ENCODE measurements at regions not wholly inside any gene's neighbourhood (a gene's known extent, or its start where the extent isn't known, plus 50 kb on each side); places are given as distances from the start of the nearest gene placed in this dataset.
A peak's percentile ranks its signal among the peaks of the same experiment; 100 is the strongest.

DNA sequence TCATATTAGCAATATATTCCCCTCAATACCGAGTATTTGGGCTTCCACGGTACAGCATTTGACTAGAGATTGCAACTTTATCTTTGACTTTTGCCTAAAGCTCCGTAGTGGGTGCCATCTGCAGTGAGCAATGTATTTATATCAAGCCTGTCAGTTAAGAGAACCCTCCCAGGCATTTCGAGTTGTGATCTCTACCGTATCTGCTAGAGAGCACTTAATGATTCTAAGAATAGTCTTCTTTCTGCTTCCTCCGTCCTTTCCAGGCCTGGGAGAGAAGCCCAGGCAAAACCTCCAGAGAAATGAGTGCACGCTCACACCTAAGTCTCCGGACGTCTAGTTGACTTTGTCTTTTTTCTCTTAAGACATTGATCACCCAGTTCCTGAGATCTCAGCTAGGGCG lies 210.6 kb downstream of the KLF6 start:
- Mint-ChIP-seq H3K9me3 (no peaks in the 10 kb centered on the region), H3K4me1 (peaks cover 21% of the 10 kb centered on the region), H3K27ac (no peak overlapping the region), H3K27me3 (ENCODE audit: low read depth) (no peaks in the 10 kb centered on the region), H3K4me3 (no peak overlapping the region), H3K36me3 (no peaks in the 10 kb centered on the region)
- no peak for DNase-seq (ENCODE audit: low spot score in 2 of 2, unreplicated experiment in 2 of 2)
- TF ChIP-seq CTCF (IDR thresholded peaks at IDR 0.05; ENCODE audit: unreplicated experiment) = no peak

- Mint-ChIP-seq H3K27me3 (ENCODE audit: low read depth) (no peaks in the 10 kb centered on the region), H3K9me3 (no peaks in the 10 kb centered on the region), H3K4me3 (no peak overlapping the region), H3K27ac (no peak overlapping the region), H3K4me1 (peaks cover 21% of the 10 kb centered on the region), H3K36me3 (no peaks in the 10 kb centered on the region)
- no peak for TF ChIP-seq CTCF (IDR thresholded peaks at IDR 0.05; ENCODE audit: unreplicated experiment)
- no peak for DNase-seq (ENCODE audit: low spot score in 2 of 2, unreplicated experiment in 2 of 2)
These were observed 211.5 kb downstream of the KLF6 start for GRCh38 chr10:3573498-3573897.

DNA sequence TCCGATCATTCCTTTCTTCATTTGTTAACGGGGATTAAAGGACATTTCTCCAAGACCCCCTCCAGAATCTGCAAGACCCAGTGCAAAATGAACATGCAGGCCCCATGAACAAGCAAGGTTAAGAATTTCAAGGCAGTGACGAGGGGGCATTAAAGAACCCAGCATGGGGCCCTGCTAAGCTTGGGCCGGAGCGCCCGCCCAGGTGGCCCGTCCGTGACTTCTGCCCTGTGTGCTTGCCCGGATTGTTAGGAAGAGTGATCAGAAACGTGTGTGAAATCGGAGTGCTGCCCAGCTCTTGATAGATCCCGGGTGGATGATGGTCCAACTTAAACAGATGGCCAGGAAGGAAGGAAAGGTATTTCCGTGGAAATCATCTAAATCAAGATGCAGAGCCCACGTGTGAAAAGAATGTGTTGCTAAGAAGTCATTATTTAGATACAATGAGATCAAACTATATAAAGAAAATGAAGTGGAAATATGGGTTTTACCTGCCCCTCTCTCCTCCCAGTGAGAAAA lies 213.6 kb downstream of the KLF6 start:
- no peak overlapping the region for H3K4me3 Mint-ChIP-seq
- H3K36me3 Mint-ChIP-seq = no peaks in the 10 kb centered on the region
- no peak for DNase-seq (ENCODE audit: low spot score in 2 of 2, unreplicated experiment in 2 of 2)
- H3K27ac Mint-ChIP-seq = peak overlapping the region; percentile 11
- H3K9me3 Mint-ChIP-seq = no peaks in the 10 kb centered on the region
- TF ChIP-seq CTCF (IDR thresholded peaks at IDR 0.05; ENCODE audit: unreplicated experiment) = no peak
- H3K4me1 Mint-ChIP-seq = peaks cover 21% of the 10 kb centered on the region
- no peaks in the 10 kb centered on the region for H3K27me3 Mint-ChIP-seq (ENCODE audit: low read depth)

GRCh38 chr10:3570855-3571266 lies 214.1 kb downstream of the KLF6 start:
- no peak for DNase-seq (ENCODE audit: low spot score in 2 of 2, unreplicated experiment in 2 of 2)
- Mint-ChIP-seq H3K27ac (no peak overlapping the region), H3K4me3 (no peak overlapping the region), H3K36me3 (no peaks in the 10 kb centered on the region), H3K27me3 (ENCODE audit: low read depth) (no peaks in the 10 kb centered on the region), H3K9me3 (no peaks in the 10 kb centered on the region), H3K4me1 (peaks cover 21% of the 10 kb centered on the region)
- TF ChIP-seq CTCF (IDR thresholded peaks at IDR 0.05; ENCODE audit: unreplicated experiment) = no peak

- no peak for TF ChIP-seq CTCF (IDR thresholded peaks at IDR 0.05; ENCODE audit: unreplicated experiment)
- peaks cover 21% of the 10 kb centered on the region for H3K4me1 Mint-ChIP-seq
- H3K27me3 Mint-ChIP-seq (ENCODE audit: low read depth) = no peaks in the 10 kb centered on the region
- no peaks in the 10 kb centered on the region for H3K36me3 Mint-ChIP-seq
- H3K27ac Mint-ChIP-seq = no peak overlapping the region
- H3K9me3 Mint-ChIP-seq = no peaks in the 10 kb centered on the region
- DNase-seq (ENCODE audit: low spot score in 2 of 2, unreplicated experiment in 2 of 2) = no peak
- H3K4me3 Mint-ChIP-seq = no peak overlapping the region
These were observed 214.8 kb downstream of the KLF6 start for GRCh38 chr10:3570131-3570729.

DNA sequence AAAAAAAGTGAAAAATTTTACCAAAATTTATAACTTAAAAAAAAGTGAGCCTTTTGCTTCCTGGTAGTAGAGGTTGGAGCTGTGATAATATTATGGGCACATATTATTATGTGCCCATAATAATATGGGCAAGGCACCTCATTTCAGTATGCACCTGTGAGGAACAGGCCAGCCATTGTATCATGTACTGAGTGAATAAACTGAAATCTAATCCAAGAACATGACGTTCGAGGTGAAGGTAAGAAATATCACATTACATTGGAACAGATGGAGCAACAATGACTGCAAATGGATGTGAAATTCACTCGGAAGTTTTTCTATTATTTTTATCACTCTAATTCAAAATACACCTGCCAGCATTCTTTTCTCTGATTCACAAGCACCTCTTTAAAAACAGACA lies 216.0 kb downstream of the KLF6 start:
- peaks cover 18% of the 10 kb centered on the region for H3K4me1 Mint-ChIP-seq
- no peak overlapping the region for H3K27ac Mint-ChIP-seq
- no peak overlapping the region for H3K4me3 Mint-ChIP-seq
- H3K36me3 Mint-ChIP-seq = no peaks in the 10 kb centered on the region
- no peaks in the 10 kb centered on the region for H3K9me3 Mint-ChIP-seq
- H3K27me3 Mint-ChIP-seq (ENCODE audit: low read depth) = no peaks in the 10 kb centered on the region
- DNase-seq (ENCODE audit: low spot score in 2 of 2, unreplicated experiment in 2 of 2) = no peak
- no peak for TF ChIP-seq CTCF (IDR thresholded peaks at IDR 0.05; ENCODE audit: unreplicated experiment)

All from mesothelial cell of epicardium (in vitro differentiated cells).